ENCODE measurements at regions not wholly inside any gene's neighbourhood (a gene's known extent, or its start where the extent isn't known, plus 50 kb on each side); places are given as distances from the start of the nearest gene placed in this dataset.
"Not testable (repeated sequence)": the region's sequence is repeated elsewhere in the genome, so short reads cannot be mapped to it uniquely, and the experiment has no call there.

DNA sequence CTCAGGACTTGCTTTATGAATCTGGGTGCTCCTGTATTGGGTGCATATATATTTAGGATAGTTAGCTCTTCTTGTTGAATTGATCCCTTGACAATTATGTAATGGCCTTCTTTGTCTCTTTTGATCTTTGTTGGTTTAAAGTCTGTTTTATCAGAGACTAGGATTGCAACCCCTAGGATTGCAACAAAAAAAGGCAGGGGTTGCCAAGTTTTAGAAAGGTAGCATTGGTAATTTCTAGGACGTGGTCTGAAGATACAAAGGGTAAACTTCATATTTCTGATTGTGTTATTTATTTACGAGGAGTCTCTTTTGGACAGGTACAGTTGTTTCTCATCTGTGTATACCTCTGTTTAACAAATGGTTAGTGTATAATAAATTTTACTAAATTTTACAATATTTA lies 433.7 kb downstream of the BTG1 start:
- DNase-seq, result not testable (repeated sequence)

DNA sequence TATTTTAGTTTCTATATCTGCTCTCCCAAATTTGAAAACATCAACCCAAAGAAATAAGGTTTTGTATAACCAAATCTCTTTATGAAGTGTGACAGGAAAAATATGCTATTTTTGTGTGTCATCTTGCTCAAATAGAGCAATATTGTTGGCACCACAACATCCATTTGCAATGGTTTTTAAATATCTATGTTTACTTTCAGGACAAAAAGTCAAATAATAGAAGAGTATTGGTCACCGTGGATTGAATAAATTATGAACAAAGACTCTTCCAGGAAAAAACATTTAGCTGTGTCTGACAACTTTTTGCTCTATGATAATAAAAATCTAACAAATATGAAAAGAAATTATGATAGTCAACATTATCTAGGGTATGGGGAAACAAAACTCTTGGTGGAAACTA lies 439.2 kb downstream of the BTG1 start:
- DNase-seq, result no peak

- no peak for DNase-seq
Observed at GRCh38 chr12:91704446-91704845, 441.2 kb downstream of the BTG1 start.

DNA sequence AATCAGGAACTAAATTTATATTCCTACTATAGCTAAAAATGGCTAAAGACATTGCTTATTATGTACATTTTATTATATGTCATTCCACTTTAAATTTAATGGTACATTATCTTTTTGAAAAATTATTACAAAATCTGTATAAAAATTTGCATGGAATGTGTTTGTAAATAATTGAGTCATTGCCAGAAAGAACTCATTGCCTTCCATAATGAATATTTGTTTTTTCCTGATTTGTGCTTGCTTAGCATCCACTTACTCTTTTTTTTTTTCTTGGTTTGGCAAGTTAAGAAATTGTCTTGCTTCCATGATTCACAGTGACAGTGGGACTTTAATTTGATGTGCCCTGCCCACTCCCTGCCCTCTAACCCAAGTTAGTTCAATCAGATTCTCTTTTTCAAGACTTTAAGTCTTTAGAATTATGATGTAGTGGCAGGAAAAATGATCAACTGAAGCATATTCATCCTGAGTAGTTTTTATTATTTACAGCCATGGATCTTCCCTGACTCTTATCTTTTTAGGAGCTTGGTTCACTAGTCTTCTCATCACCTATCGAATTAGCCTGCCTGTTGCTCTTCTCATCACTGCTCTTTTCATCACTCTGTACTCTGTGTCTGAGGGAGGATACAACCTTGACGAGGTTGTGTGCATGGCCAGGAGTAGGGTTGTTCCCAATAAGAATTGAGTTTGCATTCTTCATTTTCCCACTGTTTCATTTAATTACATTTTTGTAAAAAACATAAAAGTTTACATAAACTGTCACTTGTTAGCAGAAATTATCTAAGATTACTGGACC lies 442.0 kb downstream of the BTG1 start:
- DNase-seq, result no peak

GRCh38 chr12:91702843-91703425 lies 442.7 kb downstream of the BTG1 start:
- DNase-seq, result no peak

- no peak for DNase-seq
Observed at GRCh38 chr12:91695964-91696363, 449.7 kb downstream of the BTG1 start.

GRCh38 chr12:91695406-91695805 lies 450.2 kb downstream of the BTG1 start:
- not testable (repeated sequence) for DNase-seq

GRCh38 chr12:91690531-91690930 lies 455.1 kb downstream of the BTG1 start:
- no peak for DNase-seq

GRCh38 chr12:91687052-91688017 lies 458.3 kb downstream of the BTG1 start:
- no peak for DNase-seq

DNA sequence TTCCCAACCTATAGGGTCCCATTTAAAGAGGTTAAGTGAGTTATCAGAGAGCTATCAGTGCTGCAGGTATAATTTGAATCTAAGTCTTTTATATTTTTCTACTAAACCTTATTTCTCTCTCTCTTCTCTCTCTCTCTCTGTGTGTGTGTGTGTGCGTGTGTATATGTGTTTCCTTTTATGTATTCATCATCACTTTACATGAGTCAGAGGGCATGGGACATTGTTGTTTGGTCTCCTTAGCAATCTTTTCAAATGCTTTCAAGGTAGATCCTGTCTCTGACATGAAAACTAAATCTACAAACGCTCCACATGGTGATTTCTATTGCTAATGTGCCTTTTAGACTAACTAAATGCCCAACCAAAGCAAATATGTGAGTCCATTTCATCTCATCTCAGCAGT lies 459.7 kb downstream of the BTG1 start:
- DNase-seq, result no peak

DNA sequence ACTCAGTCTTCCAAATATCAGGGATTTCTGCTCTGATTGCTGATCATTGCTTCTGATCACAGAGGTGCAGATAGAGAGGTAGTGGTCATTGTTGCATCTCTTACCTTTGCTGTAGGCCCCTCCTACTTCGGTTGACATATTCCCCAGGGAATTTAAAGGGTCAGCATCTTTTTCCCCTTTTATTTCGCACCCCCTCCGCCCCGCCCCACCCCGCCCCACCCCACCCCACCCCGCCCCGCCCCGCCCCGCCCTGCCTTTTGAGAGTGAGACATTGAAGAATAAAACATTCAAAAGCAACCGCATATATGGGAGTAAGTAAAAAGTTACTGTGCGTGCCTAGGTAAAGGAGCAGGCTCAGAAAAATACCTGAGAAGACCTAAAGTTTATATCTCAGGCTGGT lies 463.9 kb downstream of the BTG1 start:
- no peak for DNase-seq

GRCh38 chr12:91680864-91681263 lies 464.8 kb downstream of the BTG1 start:
- no peak for DNase-seq

- DNase-seq, result no peak
Observed at GRCh38 chr12:91677556-91677955, 468.1 kb downstream of the BTG1 start.

DNA sequence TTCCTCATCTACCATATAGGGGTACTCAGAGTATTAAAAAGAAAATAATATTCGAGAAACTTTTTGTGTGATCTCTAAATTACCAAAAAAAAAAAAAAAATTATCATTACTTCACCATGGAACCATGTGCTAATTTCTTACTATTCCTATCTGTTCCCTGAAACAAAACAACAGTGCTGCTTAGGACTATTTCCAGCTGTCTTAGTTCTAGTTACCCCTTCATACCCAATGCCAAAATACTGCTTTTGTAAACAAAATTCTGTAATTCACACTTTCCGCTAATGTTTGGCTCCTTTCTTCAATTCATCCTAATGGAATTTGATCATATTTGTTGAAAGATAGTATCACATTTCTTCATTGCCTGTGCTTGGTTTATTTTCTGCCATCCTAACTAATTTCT lies 470.2 kb downstream of the BTG1 start:
- DNase-seq, result no peak

DNA sequence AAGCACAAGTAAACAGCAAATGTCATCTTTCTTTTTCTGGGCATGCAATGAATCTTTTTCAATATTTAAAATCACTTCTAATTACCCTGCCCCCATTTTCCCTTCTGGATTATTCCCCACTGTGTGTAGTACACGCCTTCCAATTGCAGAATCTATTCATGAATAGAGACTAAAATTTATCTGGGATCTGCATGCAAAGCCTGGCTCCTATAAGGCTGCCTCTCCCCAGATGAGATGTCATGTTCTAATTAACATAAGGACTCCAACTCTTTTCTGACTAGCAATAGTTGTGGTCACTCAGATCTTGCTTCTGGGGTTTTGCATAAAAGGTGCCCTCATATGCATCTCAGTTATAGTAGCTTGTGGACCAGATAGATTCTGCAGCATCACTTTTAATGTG lies 473.5 kb downstream of the BTG1 start:
- DNase-seq, result no peak

DNA sequence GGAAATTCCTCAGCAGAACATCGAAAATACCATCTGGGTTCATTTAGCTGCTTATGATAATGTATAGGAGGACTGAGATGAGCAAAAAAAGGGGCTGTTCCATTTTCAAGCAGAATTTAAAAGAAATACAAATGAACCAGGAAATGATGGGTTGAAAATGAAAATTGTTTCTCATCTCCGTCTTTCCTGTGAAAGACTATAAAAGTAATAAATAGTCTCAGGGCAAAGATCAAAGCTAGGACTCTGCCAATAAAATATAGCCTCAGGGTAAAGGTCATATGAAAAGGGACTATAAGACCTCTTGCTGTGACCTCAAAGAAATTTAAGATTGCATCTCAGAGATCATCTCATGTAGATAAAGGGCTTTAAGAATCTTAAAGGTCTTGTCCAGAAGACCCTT lies 478.0 kb downstream of the BTG1 start:
- DNase-seq, result no peak

- DNase-seq, result no peak
Observed at GRCh38 chr12:91663744-91664143, 481.1 kb upstream of the DCN start.

DNA sequence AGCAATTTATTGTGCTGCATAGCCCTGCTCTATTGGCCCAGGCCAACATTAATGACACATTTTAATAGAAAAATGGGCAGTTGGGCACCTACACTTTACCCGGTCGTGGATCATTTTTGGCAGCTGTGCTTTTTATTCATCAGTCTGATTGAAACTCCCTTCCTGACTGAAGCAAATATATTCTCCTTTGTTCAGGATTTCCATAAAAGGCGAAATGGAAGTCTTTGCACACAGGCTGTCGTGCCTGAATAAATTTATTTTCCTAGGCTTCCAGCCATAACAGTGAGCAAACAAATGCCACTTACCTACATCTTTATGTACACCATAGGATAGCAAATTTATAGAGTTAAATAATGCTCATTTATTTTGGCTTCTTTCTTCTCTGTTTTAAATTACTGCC lies 480.7 kb upstream of the DCN start:
- no peak for DNase-seq

DNA sequence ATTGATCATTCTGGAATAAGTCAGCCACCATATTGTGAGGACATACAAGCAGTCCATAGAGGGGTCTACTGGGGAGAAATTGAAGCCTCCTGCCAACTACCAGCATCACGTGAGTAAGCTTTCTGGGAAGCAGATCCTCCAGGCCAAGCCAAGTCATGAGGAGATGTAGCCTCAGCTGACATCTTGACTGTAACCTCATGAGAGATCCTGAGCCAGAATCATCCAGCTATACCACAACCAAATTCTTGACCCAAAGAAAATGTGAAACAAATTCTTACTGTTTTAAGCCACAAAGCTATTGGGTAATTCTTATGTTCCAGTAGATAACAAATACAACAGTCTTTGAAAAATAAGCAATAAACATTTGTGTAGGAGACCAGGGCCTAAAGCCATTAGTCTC lies 479.4 kb upstream of the DCN start:
- no peak for DNase-seq

DNA sequence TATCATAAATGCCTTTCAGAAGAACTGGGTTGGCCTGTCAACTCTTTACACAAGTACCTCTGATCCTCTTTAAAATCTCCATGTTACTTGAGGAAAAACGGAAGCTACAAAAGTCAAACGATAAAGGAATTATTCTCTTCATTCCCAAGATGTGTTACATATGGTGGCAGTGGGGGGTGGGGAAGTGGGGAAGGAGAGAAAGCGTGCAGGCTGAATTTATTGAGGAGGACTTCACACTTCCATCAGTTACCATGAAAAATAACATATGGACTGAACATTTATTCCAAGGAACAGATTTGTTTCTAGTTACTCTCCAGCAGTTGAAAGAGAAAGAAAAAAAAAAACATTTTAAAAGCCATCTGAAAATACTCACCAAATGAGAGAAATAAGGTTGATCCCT lies 474.4 kb upstream of the DCN start:
- no peak for DNase-seq

- no peak for DNase-seq
Observed at GRCh38 chr12:91655966-91656365, 473.3 kb upstream of the DCN start.

DNA sequence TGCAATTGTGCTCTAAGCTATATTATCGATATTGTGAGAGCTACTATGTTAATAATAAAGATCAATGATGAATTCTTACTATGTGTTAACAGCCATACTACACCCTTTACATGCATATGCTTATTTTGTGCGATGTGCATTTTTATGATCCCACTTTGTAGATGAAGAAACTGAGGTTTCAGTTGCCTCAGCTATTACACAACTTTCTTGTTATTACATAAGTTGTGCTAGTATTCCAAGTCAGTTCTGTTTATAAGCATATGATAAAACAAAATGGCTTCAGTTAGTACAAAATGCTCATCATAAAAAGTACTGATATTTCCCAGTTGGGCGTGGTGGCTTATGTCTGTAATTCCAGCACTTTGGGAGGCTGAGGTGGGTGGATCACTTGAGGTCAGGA lies 471.5 kb upstream of the DCN start:
- DNase-seq, result no peak

- DNase-seq, result no peak
Observed at GRCh38 chr12:91651728-91652127, 469.1 kb upstream of the DCN start.

DNA sequence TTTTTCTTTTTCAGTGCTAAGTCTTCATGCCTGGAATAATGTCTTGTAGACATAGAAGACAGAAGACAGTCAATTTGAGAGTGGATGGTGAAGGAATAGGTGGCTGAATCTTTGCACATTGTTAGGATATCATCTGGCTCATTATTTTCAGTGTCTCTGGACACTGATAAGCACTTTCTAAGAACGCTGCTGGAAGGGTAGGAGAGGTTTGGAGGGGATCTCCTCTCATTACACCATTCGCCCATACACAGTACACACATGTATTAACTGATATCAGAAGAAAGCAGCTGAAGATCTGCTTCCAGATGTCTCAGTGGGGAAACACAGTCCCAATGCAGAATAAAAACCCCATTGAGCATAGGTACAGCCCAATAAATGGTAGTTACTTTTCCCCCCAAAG lies 461.1 kb upstream of the DCN start:
- DNase-seq, result no peak
